ENCODE measurements at regions not wholly inside any gene's neighbourhood (a gene's known extent, or its start where the extent isn't known, plus 50 kb on each side); places are given as distances from the start of the nearest gene placed in this dataset.

GRCh38 chr4:36549992-36550391, 268.6 kb downstream of the DTHD1 start:
- H3K4me3 ChIP-seq = no peak overlapping the region
- WGBS, 5 donors = 70 to 79% (median 73%) methylated on average over 3 of the region's 3 CpGs
- intact Hi-C loops (cut with DNase I; ENCODE audit: low total_unique reads) = no loop called here
- H3K36me3 ChIP-seq = no peaks in the 10 kb centered on the region
- TF ChIP-seq CTCF (IDR thresholded peaks at IDR 0.05) (no peak), EP300 (IDR thresholded peaks at IDR 0.05) (no peak), POLR2A (IDR thresholded peaks at IDR 0.05) (no peak)
- no peaks in the 10 kb centered on the region for H3K4me1 ChIP-seq
- no peaks in the 10 kb centered on the region for H3K9me3 ChIP-seq
- no peak for DNase-seq
- no peak overlapping the region for H3K27ac ChIP-seq
- H3K27me3 ChIP-seq = no peaks in the 10 kb centered on the region

- no peak overlapping the region for H3K27ac ChIP-seq
- 64 to 76% (median 70%) methylated on average over 4 of the region's 4 CpGs for WGBS, 5 donors
- DNase-seq = no peak
- no peak overlapping the region for H3K4me3 ChIP-seq
- no peaks in the 10 kb centered on the region for H3K4me1 ChIP-seq
- H3K36me3 ChIP-seq = no peaks in the 10 kb centered on the region
- intact Hi-C loops (cut with DNase I; ENCODE audit: low total_unique reads) = no loop called here
- TF ChIP-seq POLR2AphosphoS5 (IDR thresholded peaks at IDR 0.05) = no peak
- no peak for TF ChIP-seq POLR2A (IDR thresholded peaks at IDR 0.05)
- TF ChIP-seq EP300 (IDR thresholded peaks at IDR 0.05) = no peak
- TF ChIP-seq CTCF (IDR thresholded peaks at IDR 0.05) = no peak
- H3K27me3 ChIP-seq = no peaks in the 10 kb centered on the region
- H3K9me3 ChIP-seq = no peaks in the 10 kb centered on the region
Observed at GRCh38 chr4:36551697-36552214, 270.3 kb downstream of the DTHD1 start.

GRCh38 chr4:36553029-36553428, 271.6 kb downstream of the DTHD1 start:
- WGBS, 5 donors = 39 to 63% (median 51%) methylated on average over 1 of the region's 1 CpG
- no peak for TF ChIP-seq POLR2AphosphoS5 (IDR thresholded peaks at IDR 0.05)
- TF ChIP-seq EP300 (IDR thresholded peaks at IDR 0.05) = no peak
- no peak for TF ChIP-seq CTCF (IDR thresholded peaks at IDR 0.05)
- TF ChIP-seq POLR2A (IDR thresholded peaks at IDR 0.05) = no peak

GRCh38 chr4:36553453-36553852, 272.0 kb downstream of the DTHD1 start:
- Histone ChIP-seq H3K9me3 (no peaks in the 10 kb centered on the region), H3K4me3 (no peak overlapping the region), H3K27ac (no peak overlapping the region), H3K36me3 (no peaks in the 10 kb centered on the region), H3K4me1 (no peaks in the 10 kb centered on the region), H3K27me3 (no peaks in the 10 kb centered on the region)
- no peak for DNase-seq
- WGBS, 5 donors = 49 to 66% (median 56%) methylated on average over 3 of the region's 3 CpGs
- intact Hi-C loops (cut with DNase I; ENCODE audit: low total_unique reads) = no loop called here
- no peak for TF ChIP-seq POLR2AphosphoS5 (IDR thresholded peaks at IDR 0.05)
- TF ChIP-seq CTCF (IDR thresholded peaks at IDR 0.05) = no peak
- TF ChIP-seq POLR2A (IDR thresholded peaks at IDR 0.05) = no peak
- TF ChIP-seq EP300 (IDR thresholded peaks at IDR 0.05) = no peak

More at GRCh38 chr4:36553029-36553428, 271.6 kb downstream of the DTHD1 start:
- Histone ChIP-seq H3K27ac (no peak overlapping the region), H3K27me3 (no peaks in the 10 kb centered on the region), H3K4me1 (no peaks in the 10 kb centered on the region), H3K4me3 (no peak overlapping the region), H3K36me3 (no peaks in the 10 kb centered on the region), H3K9me3 (no peaks in the 10 kb centered on the region)
- DNase-seq = no peak
- intact Hi-C loops (cut with DNase I; ENCODE audit: low total_unique reads) = no loop called here

Measured in stomach (tissue), 8 donors.